ENCODE measurements at regions not wholly inside any gene's neighbourhood (a gene's known extent, or its start where the extent isn't known, plus 50 kb on each side); places are given as distances from the start of the nearest gene placed in this dataset.

- no peaks in the 10 kb centered on the region for H3K4me1 Mint-ChIP-seq
- no peaks in the 10 kb centered on the region for H3K36me3 Mint-ChIP-seq
- ATAC-seq: no peak
- H3K27me3 Mint-ChIP-seq: no peaks in the 10 kb centered on the region
- peaks cover 10% of the 10 kb centered on the region for H3K9me3 Mint-ChIP-seq
- no peak overlapping the region for H3K27ac Mint-ChIP-seq
- no peak overlapping the region for H3K4me3 Mint-ChIP-seq
These were observed 263.8 kb downstream of the HDGFL1 start for GRCh38 chr6:22833191-22833590.

GRCh38 chr6:22838345-22838744, 269.0 kb downstream of the HDGFL1 start:
- H3K4me3 Mint-ChIP-seq: no peak overlapping the region
- H3K36me3 Mint-ChIP-seq: no peaks in the 10 kb centered on the region
- peaks cover 25% of the 10 kb centered on the region for H3K9me3 Mint-ChIP-seq
- no peaks in the 10 kb centered on the region for H3K4me1 Mint-ChIP-seq
- ATAC-seq: no peak
- H3K27me3 Mint-ChIP-seq: no peaks in the 10 kb centered on the region
- no peak overlapping the region for H3K27ac Mint-ChIP-seq

- no peaks in the 10 kb centered on the region for H3K36me3 Mint-ChIP-seq
- no peak overlapping the region for H3K27ac Mint-ChIP-seq
- no peaks in the 10 kb centered on the region for H3K4me1 Mint-ChIP-seq
- H3K4me3 Mint-ChIP-seq: no peak overlapping the region
- no peaks in the 10 kb centered on the region for H3K27me3 Mint-ChIP-seq
- peaks cover 12% of the 10 kb centered on the region for H3K9me3 Mint-ChIP-seq
- ATAC-seq: no peak
These were observed 276.1 kb downstream of the HDGFL1 start for GRCh38 chr6:22845467-22845866.

- Mint-ChIP-seq H3K9me3 (peaks cover 8% of the 10 kb centered on the region), H3K4me1 (no peaks in the 10 kb centered on the region), H3K4me3 (no peak overlapping the region), H3K27ac (no peak overlapping the region), H3K36me3 (no peaks in the 10 kb centered on the region), H3K27me3 (no peaks in the 10 kb centered on the region)
- no peak for ATAC-seq
These were observed 278.8 kb downstream of the HDGFL1 start for GRCh38 chr6:22848121-22848520.

GRCh38 chr6:22849921-22850320, 280.6 kb downstream of the HDGFL1 start:
- Mint-ChIP-seq H3K36me3 (no peaks in the 10 kb centered on the region), H3K9me3 (peaks cover 2% of the 10 kb centered on the region), H3K4me1 (no peaks in the 10 kb centered on the region), H3K27ac (no peak overlapping the region), H3K27me3 (no peaks in the 10 kb centered on the region), H3K4me3 (no peak overlapping the region)
- ATAC-seq: no peak

GRCh38 chr6:22852101-22852500, 282.7 kb downstream of the HDGFL1 start:
- H3K4me1 Mint-ChIP-seq: no peaks in the 10 kb centered on the region
- no peaks in the 10 kb centered on the region for H3K27me3 Mint-ChIP-seq
- no peak for ATAC-seq
- H3K9me3 Mint-ChIP-seq: peaks cover 6% of the 10 kb centered on the region
- H3K27ac Mint-ChIP-seq: no peak overlapping the region
- H3K36me3 Mint-ChIP-seq: no peaks in the 10 kb centered on the region
- H3K4me3 Mint-ChIP-seq: no peak overlapping the region

GRCh38 chr6:22873513-22874136, 304.3 kb downstream of the HDGFL1 start:
- H3K4me1 Mint-ChIP-seq: no peaks in the 10 kb centered on the region
- no peak overlapping the region for H3K27ac Mint-ChIP-seq
- peaks cover 13% of the 10 kb centered on the region for H3K9me3 Mint-ChIP-seq
- no peak overlapping the region for H3K4me3 Mint-ChIP-seq
- no peak for ATAC-seq
- H3K36me3 Mint-ChIP-seq: no peaks in the 10 kb centered on the region
- H3K27me3 Mint-ChIP-seq: no peaks in the 10 kb centered on the region

GRCh38 chr6:22875845-22876244, 306.5 kb downstream of the HDGFL1 start:
- H3K9me3 Mint-ChIP-seq: peaks cover 7% of the 10 kb centered on the region
- no peaks in the 10 kb centered on the region for H3K27me3 Mint-ChIP-seq
- H3K36me3 Mint-ChIP-seq: no peaks in the 10 kb centered on the region
- no peak overlapping the region for H3K4me3 Mint-ChIP-seq
- ATAC-seq: no peak
- H3K4me1 Mint-ChIP-seq: no peaks in the 10 kb centered on the region
- no peak overlapping the region for H3K27ac Mint-ChIP-seq

GRCh38 chr6:22878324-22878701, 308.9 kb downstream of the HDGFL1 start:
- Mint-ChIP-seq H3K27ac (no peak overlapping the region), H3K4me3 (no peak overlapping the region), H3K27me3 (no peaks in the 10 kb centered on the region), H3K9me3 (peaks cover 2% of the 10 kb centered on the region), H3K36me3 (no peaks in the 10 kb centered on the region), H3K4me1 (no peaks in the 10 kb centered on the region)
- no peak for ATAC-seq

GRCh38 chr6:22878706-22879105, 309.3 kb downstream of the HDGFL1 start:
- Mint-ChIP-seq H3K4me3 (no peak overlapping the region), H3K4me1 (no peaks in the 10 kb centered on the region), H3K27ac (no peak overlapping the region), H3K9me3 (peaks cover 2% of the 10 kb centered on the region), H3K36me3 (no peaks in the 10 kb centered on the region), H3K27me3 (no peaks in the 10 kb centered on the region)
- ATAC-seq: no peak

GRCh38 chr6:22880686-22881433, 311.5 kb downstream of the HDGFL1 start:
- Mint-ChIP-seq H3K4me3 (no peak overlapping the region), H3K27ac (no peak overlapping the region), H3K36me3 (no peaks in the 10 kb centered on the region), H3K4me1 (no peaks in the 10 kb centered on the region), H3K9me3 (peaks cover 6% of the 10 kb centered on the region), H3K27me3 (no peaks in the 10 kb centered on the region)
- no peak for ATAC-seq

- H3K4me3 Mint-ChIP-seq: no peak overlapping the region
- H3K9me3 Mint-ChIP-seq: peaks cover 6% of the 10 kb centered on the region
- no peaks in the 10 kb centered on the region for H3K36me3 Mint-ChIP-seq
- H3K27ac Mint-ChIP-seq: no peak overlapping the region
- H3K27me3 Mint-ChIP-seq: no peaks in the 10 kb centered on the region
- no peaks in the 10 kb centered on the region for H3K4me1 Mint-ChIP-seq
- no peak for ATAC-seq
These were observed 313.2 kb downstream of the HDGFL1 start for GRCh38 chr6:22882581-22882980.

- Mint-ChIP-seq H3K9me3 (peaks cover 6% of the 10 kb centered on the region), H3K27me3 (no peaks in the 10 kb centered on the region), H3K36me3 (no peaks in the 10 kb centered on the region), H3K4me1 (no peaks in the 10 kb centered on the region), H3K4me3 (no peak overlapping the region), H3K27ac (no peak overlapping the region)
- no peak for ATAC-seq
These were observed 313.8 kb downstream of the HDGFL1 start for GRCh38 chr6:22883061-22883717.

- Mint-ChIP-seq H3K4me1 (no peaks in the 10 kb centered on the region), H3K27me3 (no peaks in the 10 kb centered on the region), H3K36me3 (no peaks in the 10 kb centered on the region), H3K27ac (no peak overlapping the region), H3K4me3 (no peak overlapping the region), H3K9me3 (peaks cover 6% of the 10 kb centered on the region)
- ATAC-seq: no peak
These were observed 315.1 kb downstream of the HDGFL1 start for GRCh38 chr6:22884456-22884855.

GRCh38 chr6:22886650-22887581, 317.6 kb downstream of the HDGFL1 start:
- no peak overlapping the region for H3K4me3 Mint-ChIP-seq
- H3K9me3 Mint-ChIP-seq: peaks cover 4% of the 10 kb centered on the region
- ATAC-seq: no peak
- H3K27ac Mint-ChIP-seq: no peak overlapping the region
- H3K36me3 Mint-ChIP-seq: no peaks in the 10 kb centered on the region
- H3K27me3 Mint-ChIP-seq: no peaks in the 10 kb centered on the region
- no peaks in the 10 kb centered on the region for H3K4me1 Mint-ChIP-seq
